A549 (cell line): ENCODE measurements at regions not wholly inside any gene's neighbourhood (a gene's known extent, or its start where the extent isn't known, plus 50 kb on each side); places are given as distances from the start of the nearest gene placed in this dataset.

Source experiments
- CEBPB ChIP-seq, 2 experiments: fragments of >200 bp in 1 of 2; sonication (Bioruptor Twin) in 1 of 2; formaldehyde crosslinking in 1 of 2; IDR thresholded peaks; 2 replicates each; pipeline ENCODE4 v1.6.1; 2012 to 2016
- CHD2 ChIP-seq: fragments of 150-350 bp; IDR thresholded peaks from 2 replicates; pipeline ENCODE4 v1.6.1; 2014; ENCODE audit warnings: low read length; ENCODE audit not compliant: partially characterized antibody
- CTCF ChIP-seq: fragments of >200 bp; sonication (Bioruptor Twin); formaldehyde crosslinking; IDR thresholded peaks from 3 replicates; pipeline ENCODE4 v1.5.1; 2016
- JUN ChIP-seq, 2 experiments: fragments of >200 bp; sonication (Bioruptor Twin); formaldehyde crosslinking; IDR thresholded peaks; 2 replicates in 1 of 2; 3 replicates in 1 of 2; pipeline ENCODE4 v1.6.1; 2016 to 2017
- RNF2 ChIP-seq: fragments of 200-600 bp; sonication (generic); IDR thresholded peaks from 2 replicates; pipeline ENCODE4 v1.6.1; 2016; ENCODE audit warnings: low read depth, mild to moderate bottlenecking, antibody characterized with exemption, moderate library complexity, borderline replicate concordance

GRCh38 chr18:43883886-43884285 is 606.6 kb upstream of the SYT4 start:
- no peak for TF ChIP-seq CTCF
- no peak for TF ChIP-seq JUN (IDR thresholded peaks at IDR 0.05)
- TF ChIP-seq CEBPB (IDR thresholded peaks at IDR 0.05): no peak
- TF ChIP-seq CHD2: no peak
- no peak for TF ChIP-seq RNF2
